Astrocyte (in vitro differentiated cells and primary cell): ENCODE measurements at regions not wholly inside any gene's neighbourhood (a gene's known extent, or its start where the extent isn't known, plus 50 kb on each side); places are given as distances from the start of the nearest gene placed in this dataset.

ENCODE experiments used
- CTCF ChIP-seq: IDR thresholded peaks from 2 replicates; pipeline ENCODE4 v1.5.1; 2011; ENCODE audit warnings: low read depth, mild to moderate bottlenecking, inconsistent platforms, low read length, moderate library complexity; ENCODE audit not compliant: insufficient read depth
- EZH2 ChIP-seq: IDR thresholded peaks from 2 replicates; pipeline ENCODE4 v1.6.1; 2012; ENCODE audit warnings: mild to moderate bottlenecking, low read length, inconsistent platforms; ENCODE audit not compliant: insufficient read depth

GRCh38 chr6:125526007-125526720 is 223.3 kb upstream of the HEY2 start:
- TF ChIP-seq CTCF = no peak
- no peak for TF ChIP-seq EZH2
